ENCODE measurements at regions not wholly inside any gene's neighbourhood (a gene's known extent, or its start where the extent isn't known, plus 50 kb on each side); places are given as distances from the start of the nearest gene placed in this dataset.

DNA sequence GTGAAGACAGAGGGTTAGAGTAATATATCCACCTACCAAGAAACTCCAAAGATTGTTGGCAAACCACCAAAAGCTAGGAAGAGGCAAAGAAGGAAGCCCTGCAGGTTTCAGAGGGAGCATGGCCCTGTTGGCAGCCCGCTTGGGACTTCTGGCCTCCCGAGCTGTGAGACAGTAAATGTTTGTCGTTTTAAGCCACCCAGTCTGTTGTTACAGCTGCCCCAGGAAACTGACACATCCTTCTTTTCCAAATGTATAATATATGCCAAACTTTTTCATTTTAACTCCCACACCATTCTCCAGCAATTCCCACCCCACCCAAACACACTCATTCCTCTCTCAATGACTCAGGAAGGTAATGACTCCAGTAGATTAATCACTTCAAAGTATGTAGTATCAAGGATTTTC, 74.0 kb downstream of the RPS29 start:
- Histone ChIP-seq H3K79me2 (ENCODE audit: insufficient read depth) (no peaks in the 10 kb centered on the region), H3K36me3 (replicated peaks in 1 of 2; ENCODE audit: control insufficient read depth in 1 of 2, insufficient read depth in 2 of 2, low read length in 1 of 2) (no peaks in the 10 kb centered on the region), H4K20me1 (ENCODE audit: insufficient read depth) (no peaks in the 10 kb centered on the region), H3K9ac (no peak overlapping the region), H3K4me2 (no peak overlapping the region), H3F3A (replicated peaks; ENCODE audit: insufficient read depth) (peaks cover 6% of the 10 kb centered on the region), H3K4me3 (ENCODE audit: low read depth in 2 of 2, low read length in 1 of 2) (no peak overlapping the region), H2AFZ (ENCODE audit: low read depth) (0 out of 2 replicates have a peak overlapping the region, but pooled peaks have one; percentile 66), H3K27me3 (ENCODE audit: insufficient read depth) (no peaks in the 10 kb centered on the region), H3K9me2 (no peaks in the 10 kb centered on the region), H3K9me3 (no peaks in the 10 kb centered on the region), H3K27ac (ENCODE audit: low read depth in 2 of 2, low read length in 1 of 2) (no peak overlapping the region), H3K4me1 (ENCODE audit: control insufficient read depth in 1 of 2, insufficient read depth in 2 of 2, low read depth in 1 of 2, low read length in 1 of 2) (no peaks in the 10 kb centered on the region)
- 12% methylated on average over 3 of the region's 3 CpGs for WGBS (ENCODE audit: low lambda C conversion rate)
- TF ChIP-seq, protein P1, sequence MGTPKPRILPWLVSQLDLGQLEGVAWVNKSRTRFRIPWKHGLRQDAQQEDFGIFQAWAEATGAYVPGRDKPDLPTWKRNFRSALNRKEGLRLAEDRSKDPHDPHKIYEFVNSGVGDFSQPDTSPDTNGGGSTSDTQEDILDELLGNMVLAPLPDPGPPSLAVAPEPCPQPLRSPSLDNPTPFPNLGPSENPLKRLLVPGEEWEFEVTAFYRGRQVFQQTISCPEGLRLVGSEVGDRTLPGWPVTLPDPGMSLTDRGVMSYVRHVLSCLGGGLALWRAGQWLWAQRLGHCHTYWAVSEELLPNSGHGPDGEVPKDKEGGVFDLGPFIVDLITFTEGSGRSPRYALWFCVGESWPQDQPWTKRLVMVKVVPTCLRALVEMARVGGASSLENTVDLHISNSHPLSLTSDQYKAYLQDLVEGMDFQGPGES (IDR thresholded peaks at IDR 0.05; ENCODE audit: low read depth, low read length) = no peak
- TF ChIP-seq MXI1 (IDR thresholded peaks at IDR 0.05; ENCODE audit: low read depth, low read length) = no peak
- TF ChIP-seq FOSL2 (IDR thresholded peaks at IDR 0.05; ENCODE audit: borderline replicate concordance, low read depth) = no peak
- no peak for TF ChIP-seq SMC3 (IDR thresholded peaks at IDR 0.05; ENCODE audit: low read depth, low read length)
- TF ChIP-seq EP300 (IDR thresholded peaks at IDR 0.05; ENCODE audit: borderline replicate concordance in 1 of 2, low read depth in 1 of 2, low read length in 1 of 2) = no peak
- no peak for TF ChIP-seq NFIC (IDR thresholded peaks at IDR 0.05; ENCODE audit: borderline replicate concordance)
- ChIA-PET CTCF (no interaction called here), POLR2A (no interaction called here)
- no peak for DNase-seq

- no peak overlapping the region for H3K4me2 ChIP-seq
- no peaks in the 10 kb centered on the region for H3K4me1 ChIP-seq (ENCODE audit: control insufficient read depth in 1 of 2, insufficient read depth in 2 of 2, low read depth in 1 of 2, low read length in 1 of 2)
- CTCF ChIA-PET = interaction anchor here (0.8 kb wide), 1 partner anchor 10 kb away, joined by 4 read pairs; no protein-coding TSS in a partner anchor
Measured at GRCh38 chr14:49508124-49508523, 78.1 kb downstream of the RPS29 start.

GRCh38 chr14:49506650-49507049, 79.5 kb downstream of the RPS29 start:
- no peaks in the 10 kb centered on the region for H3K79me2 ChIP-seq (ENCODE audit: insufficient read depth)
- H3K4me1 ChIP-seq (ENCODE audit: control insufficient read depth in 1 of 2, insufficient read depth in 2 of 2, low read depth in 1 of 2, low read length in 1 of 2) = no peaks in the 10 kb centered on the region
- no peak for DNase-seq
- H3F3A ChIP-seq (replicated peaks; ENCODE audit: insufficient read depth) = peaks cover 1% of the 10 kb centered on the region
- H3K9me2 ChIP-seq = no peaks in the 10 kb centered on the region
- H3K4me3 ChIP-seq (ENCODE audit: low read depth in 2 of 2, low read length in 1 of 2) = no peak overlapping the region
- POLR2A ChIA-PET = no interaction called here
- 12% methylated on average over 2 of the region's 2 CpGs for WGBS (ENCODE audit: low lambda C conversion rate)
- no peak overlapping the region for H3K27ac ChIP-seq (ENCODE audit: low read depth in 2 of 2, low read length in 1 of 2)
- H3K27me3 ChIP-seq (ENCODE audit: insufficient read depth) = peaks cover 7% of the 10 kb centered on the region; the same call in 1 of the 2 replicates
- no peaks in the 10 kb centered on the region for H3K9me3 ChIP-seq
- H2AFZ ChIP-seq (ENCODE audit: low read depth) = no peak overlapping the region
- CTCF ChIA-PET = no interaction called here
- no peaks in the 10 kb centered on the region for H3K36me3 ChIP-seq (replicated peaks in 1 of 2; ENCODE audit: control insufficient read depth in 1 of 2, insufficient read depth in 2 of 2, low read length in 1 of 2)
- no peak overlapping the region for H3K4me2 ChIP-seq
- no peaks in the 10 kb centered on the region for H4K20me1 ChIP-seq (ENCODE audit: insufficient read depth)
- no peak overlapping the region for H3K9ac ChIP-seq
- TF ChIP-seq, protein P1 (IDR thresholded peaks at IDR 0.05; ENCODE audit: low read depth, low read length) = no peak
- TF ChIP-seq CHD2 (IDR thresholded peaks at IDR 0.05; ENCODE audit: low read length, partially characterized antibody) = no peak
- TF ChIP-seq, protein P2, sequence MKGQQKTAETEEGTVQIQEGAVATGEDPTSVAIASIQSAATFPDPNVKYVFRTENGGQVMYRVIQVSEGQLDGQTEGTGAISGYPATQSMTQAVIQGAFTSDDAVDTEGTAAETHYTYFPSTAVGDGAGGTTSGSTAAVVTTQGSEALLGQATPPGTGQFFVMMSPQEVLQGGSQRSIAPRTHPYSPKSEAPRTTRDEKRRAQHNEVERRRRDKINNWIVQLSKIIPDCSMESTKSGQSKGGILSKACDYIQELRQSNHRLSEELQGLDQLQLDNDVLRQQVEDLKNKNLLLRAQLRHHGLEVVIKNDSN (IDR thresholded peaks at IDR 0.05; ENCODE audit: borderline replicate concordance, low read depth) = no peak
- no peak for TF ChIP-seq MXI1 (IDR thresholded peaks at IDR 0.05; ENCODE audit: low read depth, low read length)
- TF ChIP-seq FOXJ3 (CRISPR knock-in tag; IDR thresholded peaks at IDR 0.05) = no peak
- TF ChIP-seq YY1 (IDR thresholded peaks at IDR 0.05; ENCODE audit: low read depth) = no peak
- no peak for TF ChIP-seq EZH2phosphoT487 (IDR thresholded peaks at IDR 0.05; ENCODE audit: borderline replicate concordance, low read depth)
- TF ChIP-seq GABPA (IDR thresholded peaks at IDR 0.05; ENCODE audit: low read depth) = no peak
- TF ChIP-seq TEAD4 (IDR thresholded peaks at IDR 0.05; ENCODE audit: borderline replicate concordance, insufficient read depth) = no peak
- TF ChIP-seq REST (IDR thresholded peaks at IDR 0.05; ENCODE audit: low read depth, low read length) = no peak
- TF ChIP-seq NFIC (IDR thresholded peaks at IDR 0.05; ENCODE audit: borderline replicate concordance) = no peak

More at GRCh38 chr14:49508124-49508523, 78.1 kb downstream of the RPS29 start:
- POLR2A ChIA-PET = no interaction called here
- TF ChIP-seq RFX5 (IDR thresholded peaks at IDR 0.05; ENCODE audit: low read length) (no peak), GATA2 (CRISPR knock-in tag; IDR thresholded peaks at IDR 0.05) (no peak)
- H3K9me2 ChIP-seq = no peaks in the 10 kb centered on the region
- H3K9me3 ChIP-seq = no peaks in the 10 kb centered on the region
- no peaks in the 10 kb centered on the region for H4K20me1 ChIP-seq (ENCODE audit: insufficient read depth)
- H3K36me3 ChIP-seq (replicated peaks in 1 of 2; ENCODE audit: control insufficient read depth in 1 of 2, insufficient read depth in 2 of 2, low read length in 1 of 2) = no peaks in the 10 kb centered on the region
- H3K9ac ChIP-seq = no peak overlapping the region
- peaks cover under 1% of the 10 kb centered on the region; the same call in 1 of the 2 replicates for H3K27me3 ChIP-seq (ENCODE audit: insufficient read depth)
- no peak for DNase-seq
- peaks cover 6% of the 10 kb centered on the region for H3F3A ChIP-seq (replicated peaks; ENCODE audit: insufficient read depth)
- no peak overlapping the region for H3K27ac ChIP-seq (ENCODE audit: low read depth in 2 of 2, low read length in 1 of 2)
- H3K4me3 ChIP-seq (ENCODE audit: low read depth in 2 of 2, low read length in 1 of 2) = no peak overlapping the region
- no peaks in the 10 kb centered on the region for H3K79me2 ChIP-seq (ENCODE audit: insufficient read depth)
- no peak overlapping the region for H2AFZ ChIP-seq (ENCODE audit: low read depth)

Data from SK-N-SH (cell line).